ENCODE measurements at regions not wholly inside any gene's neighbourhood (a gene's known extent, or its start where the extent isn't known, plus 50 kb on each side); places are given as distances from the start of the nearest gene placed in this dataset.

GRCh38 chr4:137611998-137612700 is 79.9 kb upstream of the PCDH18 start:
- DNase-seq, result no peak

DNA sequence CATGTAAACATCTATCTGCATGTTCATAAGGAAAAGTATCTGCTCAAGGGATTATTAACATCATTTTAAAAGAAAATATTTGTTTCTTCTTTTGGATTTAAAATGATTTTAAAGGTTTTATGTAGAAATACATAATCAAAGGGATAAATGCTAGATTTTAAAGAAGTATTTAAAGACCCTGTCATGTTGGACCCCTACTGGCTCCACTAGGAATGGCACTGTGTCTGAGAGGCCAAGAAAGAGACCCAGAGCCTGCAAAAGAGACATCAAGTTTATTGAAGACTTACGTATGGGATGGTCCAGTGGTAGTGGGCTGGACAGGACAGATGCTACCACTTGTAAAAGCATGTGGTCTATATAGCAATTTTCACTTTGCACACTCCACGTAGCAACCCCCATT is 78.7 kb upstream of the PCDH18 start:
- DNase-seq, result no peak

DNA sequence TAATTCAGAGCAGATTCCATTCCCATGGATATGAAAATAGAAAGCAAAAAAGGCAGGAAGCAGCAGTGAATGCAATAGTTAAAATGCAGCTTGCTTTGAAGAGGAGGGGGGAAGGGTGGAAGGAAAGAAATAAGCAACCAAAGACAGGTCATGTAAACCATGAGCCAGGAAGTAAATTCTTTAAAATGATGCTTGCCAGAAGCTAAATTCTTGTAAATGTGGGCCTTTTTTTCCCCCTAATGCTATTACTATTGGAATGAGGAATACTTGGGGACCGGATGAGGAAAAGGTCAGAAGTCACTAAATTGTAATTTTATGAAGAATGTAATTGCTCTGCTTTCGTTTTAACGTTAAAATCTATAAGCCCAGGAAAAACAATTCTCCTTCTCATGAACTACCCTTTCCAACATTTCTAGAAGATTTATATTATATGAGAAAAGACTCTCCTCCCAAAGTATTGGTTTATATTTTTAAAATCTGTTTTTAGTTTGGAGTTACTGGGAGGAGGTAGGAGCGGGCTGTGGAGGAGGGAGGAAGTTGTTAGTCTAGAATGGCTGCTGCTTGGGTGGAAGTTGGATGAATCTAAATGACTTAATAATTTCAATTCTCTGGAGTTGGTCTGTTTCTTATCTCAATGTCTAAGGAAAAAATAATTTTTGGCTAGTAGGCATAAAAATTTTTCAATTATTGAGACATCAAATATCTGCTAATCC is 77.6 kb upstream of the PCDH18 start:
- DNase-seq, result no peak

DNA sequence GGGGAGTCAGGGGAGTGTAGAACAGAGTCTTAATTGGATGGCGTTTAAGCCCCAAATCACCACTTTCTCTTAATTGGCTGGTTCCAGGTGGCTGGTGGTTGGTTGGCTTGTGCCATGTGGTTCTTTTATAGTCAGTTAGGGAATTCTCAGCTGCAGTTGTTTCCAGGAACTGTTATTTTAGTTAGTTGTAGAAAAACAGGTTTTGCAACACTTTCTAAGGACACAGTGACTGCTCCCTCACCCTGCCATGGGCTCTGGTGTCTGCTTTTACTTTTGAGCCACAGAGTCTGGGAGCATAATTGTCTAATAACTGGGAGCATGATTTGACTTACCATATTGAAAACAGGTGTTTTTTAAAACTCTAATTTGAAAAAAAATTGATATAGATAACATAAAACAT is 75.8 kb upstream of the PCDH18 start:
- DNase-seq, result no peak

GRCh38 chr4:137602436-137602835 is 70.1 kb upstream of the PCDH18 start:
- DNase-seq, result no peak

DNA sequence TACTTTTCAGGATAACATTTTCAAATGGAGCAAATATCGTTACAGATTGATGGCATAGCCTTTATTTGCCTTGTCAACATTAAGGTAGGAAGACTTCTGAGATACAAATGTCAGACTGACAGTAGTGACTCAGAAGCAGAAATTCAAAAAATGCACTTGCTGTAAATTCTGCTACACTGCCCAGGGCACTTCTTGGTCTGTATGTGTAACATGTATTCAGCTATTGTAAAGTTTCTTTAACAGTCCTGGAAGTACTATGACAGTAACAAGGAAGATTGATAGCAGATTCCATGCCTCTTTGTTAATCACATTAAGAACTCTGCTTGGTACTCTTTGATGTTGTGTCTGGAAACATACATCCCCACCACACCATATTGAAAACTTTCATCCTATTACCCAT is 69.6 kb upstream of the PCDH18 start:
- no peak for DNase-seq

- peak in 1 of 2 experiments; percentile 0 for DNase-seq
These were observed 67.4 kb upstream of the PCDH18 start for GRCh38 chr4:137599734-137600133.

DNA sequence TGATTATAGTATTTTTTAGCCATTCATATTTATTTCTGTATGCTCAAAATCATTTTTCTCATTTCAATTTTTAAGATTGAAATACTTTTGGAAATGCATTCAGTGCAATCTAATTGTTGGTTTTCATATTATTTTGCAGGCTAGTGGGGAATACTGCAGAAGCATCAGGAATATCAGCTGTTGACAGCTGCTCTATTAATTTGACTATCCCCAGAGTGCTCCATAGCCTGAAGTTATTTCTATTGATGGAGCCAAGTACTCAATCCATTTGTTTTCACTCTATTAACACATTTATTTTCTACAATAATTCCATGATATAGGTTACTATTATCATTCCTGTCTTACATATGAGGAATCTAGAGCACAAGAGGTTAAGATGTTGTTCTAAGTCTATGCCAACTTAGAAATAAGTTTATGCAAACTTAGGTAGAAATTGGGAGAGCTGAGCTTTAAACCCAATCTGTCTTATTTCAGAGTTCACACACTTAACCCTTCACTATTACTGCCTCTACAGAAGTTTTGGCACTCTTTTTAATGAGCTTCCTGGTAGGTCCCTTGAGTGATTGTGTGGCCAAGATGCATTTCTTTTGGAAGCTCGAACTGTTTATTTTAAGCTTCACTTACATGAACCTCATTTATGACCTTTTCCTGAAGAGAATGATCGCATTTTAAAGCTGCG is 65.6 kb upstream of the PCDH18 start:
- DNase-seq, result no peak

GRCh38 chr4:137587796-137588195 is 55.5 kb upstream of the PCDH18 start:
- no peak for DNase-seq

DNA sequence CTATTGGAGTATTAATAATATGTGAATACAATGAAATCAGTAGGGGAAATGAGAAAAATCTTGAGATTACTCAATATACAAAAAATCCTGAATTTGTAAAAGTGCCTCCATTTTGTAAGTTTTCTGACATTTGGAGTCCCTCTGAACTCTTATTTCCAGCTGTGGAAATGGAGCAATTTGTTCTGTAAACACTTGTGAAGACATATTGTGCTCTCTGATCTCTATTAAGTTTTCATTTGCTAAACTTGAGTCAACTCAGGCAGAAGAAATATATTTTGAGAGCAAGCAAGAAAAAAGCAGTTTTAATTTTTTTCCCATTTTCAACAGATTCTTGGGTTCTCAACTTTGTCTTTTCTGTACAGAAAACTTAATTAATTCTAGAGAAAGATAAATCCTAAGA is 51.4 kb upstream of the PCDH18 start:
- DNase-seq, result no peak
